WTC11 (cell line): ENCODE measurements at regions not wholly inside any gene's neighbourhood (a gene's known extent, or its start where the extent isn't known, plus 50 kb on each side); places are given as distances from the start of the nearest gene placed in this dataset.

Experiments used
- CTCF ChIP-seq: fragments of 200-600 bp; IDR thresholded peaks from 2 replicates; pipeline ENCODE4 v1.8.0; 2022; ENCODE audit warnings: antibody characterized with exemption
- E2F1 ChIP-seq: sonication (generic); formaldehyde crosslinking; IDR thresholded peaks from 2 replicates; pipeline ENCODE4 v1.8.0; 2022; ENCODE audit warnings: mild to moderate bottlenecking, missing genetic modification reagents
- FOXJ3 ChIP-seq: sonication (generic); formaldehyde crosslinking; IDR thresholded peaks from 2 replicates; pipeline ENCODE4 v1.9.0; 2021; ENCODE audit warnings: missing genetic modification reagents, mild to moderate bottlenecking, borderline replicate concordance
- MLX ChIP-seq: sonication (generic); formaldehyde crosslinking; IDR thresholded peaks from 2 replicates; pipeline ENCODE4 v1.8.1; 2023; ENCODE audit warnings: mild to moderate bottlenecking, missing genetic modification reagents, moderate library complexity
- NFYB ChIP-seq: sonication (generic); formaldehyde crosslinking; conservative IDR thresholded peaks from 2 replicates; pipeline ENCODE4 v1.8.0; 2022; ENCODE audit warnings: low read depth, missing genetic modification reagents
- ZNF317 ChIP-seq: sonication (generic); formaldehyde crosslinking; IDR thresholded peaks from 2 replicates; pipeline ENCODE4 v1.8.1; 2023; ENCODE audit warnings: low read depth, mild to moderate bottlenecking, moderate library complexity, missing genetic modification reagents, borderline replicate concordance
- ZNF512 ChIP-seq: sonication (generic); formaldehyde crosslinking; IDR thresholded peaks from 2 replicates; pipeline ENCODE4 v1.8.1; 2022; ENCODE audit warnings: missing genetic modification reagents, borderline replicate concordance

- no peak for TF ChIP-seq CTCF
- TF ChIP-seq FOXJ3 (CRISPR knock-in tag) = no peak
- TF ChIP-seq NFYB (CRISPR knock-in tag) = no peak
- TF ChIP-seq ZNF512 = no peak
- TF ChIP-seq ZNF317 = no peak
- TF ChIP-seq E2F1 = no peak
- TF ChIP-seq MLX = no peak
Measured at GRCh38 chr7:145212050-145212449, 376.2 kb upstream of the TPK1 start.
